ENCODE measurements at regions not wholly inside any gene's neighbourhood (a gene's known extent, or its start where the extent isn't known, plus 50 kb on each side); places are given as distances from the start of the nearest gene placed in this dataset.

DNA sequence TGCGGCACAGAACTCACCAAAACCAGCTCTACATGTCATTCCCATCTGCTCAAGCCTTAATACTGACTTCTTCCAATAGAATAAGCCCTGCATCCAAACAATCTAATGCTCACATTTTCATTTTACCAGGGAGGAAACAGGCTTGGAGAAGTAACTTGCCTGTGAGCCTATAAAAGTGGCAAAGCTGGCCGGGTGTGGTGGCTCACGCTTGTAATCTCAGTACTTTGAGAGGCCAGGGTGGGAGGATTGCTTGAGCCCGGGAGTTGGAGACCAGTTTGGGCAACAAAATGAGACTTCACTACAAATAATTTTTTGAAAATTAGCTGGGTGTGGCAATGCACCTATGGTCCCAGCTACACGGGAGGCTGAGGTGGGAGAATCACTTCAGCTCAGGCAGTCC, 133.7 kb downstream of the LY86 start:
- H3K27me3 ChIP-seq (replicated peaks; ENCODE audit: control insufficient read depth, insufficient read depth, low read length): no peaks in the 10 kb centered on the region; the same call in 1 of the 2 replicates
- H3K36me3 ChIP-seq (ENCODE audit: control insufficient read depth, insufficient read depth, low read length): no peaks in the 10 kb centered on the region
- TF ChIP-seq, protein P1, sequence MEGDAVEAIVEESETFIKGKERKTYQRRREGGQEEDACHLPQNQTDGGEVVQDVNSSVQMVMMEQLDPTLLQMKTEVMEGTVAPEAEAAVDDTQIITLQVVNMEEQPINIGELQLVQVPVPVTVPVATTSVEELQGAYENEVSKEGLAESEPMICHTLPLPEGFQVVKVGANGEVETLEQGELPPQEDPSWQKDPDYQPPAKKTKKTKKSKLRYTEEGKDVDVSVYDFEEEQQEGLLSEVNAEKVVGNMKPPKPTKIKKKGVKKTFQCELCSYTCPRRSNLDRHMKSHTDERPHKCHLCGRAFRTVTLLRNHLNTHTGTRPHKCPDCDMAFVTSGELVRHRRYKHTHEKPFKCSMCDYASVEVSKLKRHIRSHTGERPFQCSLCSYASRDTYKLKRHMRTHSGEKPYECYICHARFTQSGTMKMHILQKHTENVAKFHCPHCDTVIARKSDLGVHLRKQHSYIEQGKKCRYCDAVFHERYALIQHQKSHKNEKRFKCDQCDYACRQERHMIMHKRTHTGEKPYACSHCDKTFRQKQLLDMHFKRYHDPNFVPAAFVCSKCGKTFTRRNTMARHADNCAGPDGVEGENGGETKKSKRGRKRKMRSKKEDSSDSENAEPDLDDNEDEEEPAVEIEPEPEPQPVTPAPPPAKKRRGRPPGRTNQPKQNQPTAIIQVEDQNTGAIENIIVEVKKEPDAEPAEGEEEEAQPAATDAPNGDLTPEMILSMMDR (IDR thresholded peaks at IDR 0.05; ENCODE audit: insufficient read depth, low read length, poor library complexity, severe bottlenecking): no peak
- H3K4me3 ChIP-seq (replicated peaks; ENCODE audit: low read depth, low read length): no peak overlapping the region
- no peak for DNase-seq (ENCODE audit: extremely low read depth, insufficient read length)

DNA sequence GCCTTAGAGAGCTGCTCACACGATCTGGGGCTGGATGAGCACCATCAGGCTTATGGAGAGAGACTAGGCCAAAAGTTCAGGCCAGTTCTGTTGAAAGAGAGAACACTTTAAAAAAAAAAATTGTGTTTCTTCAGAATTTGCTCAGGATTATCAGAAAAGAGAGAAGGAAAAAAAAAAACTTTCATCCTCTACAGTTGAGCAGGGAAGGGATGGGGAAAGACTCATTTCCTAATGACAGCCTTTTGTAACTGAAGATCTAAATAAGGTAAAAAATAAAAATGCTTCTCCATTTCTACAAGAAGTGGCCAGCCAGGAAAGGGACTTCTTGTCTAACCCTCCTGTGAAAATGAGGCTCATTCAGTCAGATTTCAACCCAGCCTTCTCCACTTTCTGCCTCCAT, 134.8 kb downstream of the LY86 start:
- TF ChIP-seq, protein P1 (IDR thresholded peaks at IDR 0.05; ENCODE audit: insufficient read depth, low read length, poor library complexity, severe bottlenecking): no peak
- H3K36me3 ChIP-seq (ENCODE audit: control insufficient read depth, insufficient read depth, low read length): no peaks in the 10 kb centered on the region
- no peak overlapping the region for H3K4me3 ChIP-seq (replicated peaks; ENCODE audit: low read depth, low read length)
- DNase-seq (ENCODE audit: extremely low read depth, insufficient read length): no peak
- no peaks in the 10 kb centered on the region; the same call in 1 of the 2 replicates for H3K27me3 ChIP-seq (replicated peaks; ENCODE audit: control insufficient read depth, insufficient read depth, low read length)

DNA sequence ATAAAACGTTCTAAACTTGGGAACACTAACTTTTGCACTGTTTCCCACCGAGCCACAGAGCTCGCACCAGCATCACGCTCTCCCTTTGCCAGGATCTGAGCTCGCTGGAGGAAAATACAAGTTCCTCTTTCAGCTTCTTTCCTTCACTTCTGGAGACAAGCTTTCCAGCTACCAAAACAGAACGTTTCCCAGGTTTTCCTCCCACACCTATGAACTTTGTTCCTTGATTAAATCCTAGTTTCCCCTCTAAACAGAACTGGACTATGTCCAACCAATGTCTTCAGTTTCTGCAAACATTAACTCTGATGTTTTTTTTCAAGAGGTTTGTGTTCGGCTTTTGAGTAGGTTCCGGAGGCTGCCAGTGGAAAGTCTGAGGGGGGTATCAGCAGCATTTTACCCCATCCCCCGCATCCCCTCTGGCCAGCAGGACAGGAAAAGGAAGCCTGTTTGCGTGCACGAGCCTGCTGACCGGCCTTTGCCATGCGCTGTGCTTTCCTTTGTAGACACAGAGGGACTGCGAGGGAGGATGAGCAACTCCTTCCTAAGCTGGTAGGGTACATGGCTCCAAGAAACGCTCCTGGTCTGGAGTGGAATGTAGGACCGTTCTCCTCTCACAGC, 135.5 kb downstream of the LY86 start:
- no peak overlapping the region for H3K4me3 ChIP-seq (replicated peaks; ENCODE audit: low read depth, low read length)
- TF ChIP-seq, protein P1 (IDR thresholded peaks at IDR 0.05; ENCODE audit: insufficient read depth, low read length, poor library complexity, severe bottlenecking): no peak

DNA sequence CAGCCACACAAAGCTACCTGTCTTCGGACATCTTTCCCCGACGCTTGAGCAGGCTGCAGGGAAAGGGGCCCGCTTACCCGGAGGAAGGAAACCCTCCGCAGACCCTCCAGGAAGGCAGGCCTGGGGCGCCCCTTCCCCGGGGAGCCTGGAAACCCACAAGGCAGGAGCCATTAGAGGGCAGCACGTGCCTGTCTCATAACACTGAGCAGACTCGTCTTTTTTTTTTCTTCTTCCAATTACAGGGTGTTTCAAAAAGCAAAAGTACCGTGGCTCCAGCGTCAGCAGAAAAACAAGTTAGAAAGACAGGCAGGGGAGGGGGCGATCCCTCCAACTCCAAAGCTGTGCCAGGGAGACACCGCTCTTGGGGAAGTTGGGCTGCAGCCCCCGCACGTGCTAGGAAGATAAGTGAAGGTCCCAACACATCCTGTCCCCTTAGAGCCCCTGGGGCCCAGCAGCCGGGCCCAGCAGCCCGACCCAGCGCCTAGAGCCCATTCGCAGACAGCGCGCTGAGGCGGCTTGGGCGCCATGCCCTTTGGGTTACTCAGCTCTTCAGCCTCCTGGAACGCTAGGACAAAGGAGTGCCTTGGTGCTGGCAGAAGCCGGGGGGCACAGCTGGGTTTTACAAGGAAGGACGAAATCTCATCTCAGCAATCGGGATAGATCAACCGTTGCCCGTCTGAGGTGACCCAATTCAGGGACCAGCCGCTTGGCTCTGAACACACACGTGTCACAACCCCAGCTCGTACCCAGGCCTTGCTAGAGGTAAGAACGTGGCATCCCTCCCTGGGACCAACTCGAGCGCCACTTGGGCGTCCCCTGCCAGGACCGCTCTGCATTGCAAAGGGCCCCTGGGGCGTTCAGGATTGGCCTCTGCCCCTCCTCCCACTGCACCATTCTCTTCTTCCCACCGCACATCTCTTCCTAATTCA, 136.3 kb downstream of the LY86 start:
- H3K27me3 ChIP-seq (replicated peaks; ENCODE audit: control insufficient read depth, insufficient read depth, low read length): no peaks in the 10 kb centered on the region; the same call in 1 of the 2 replicates
- TF ChIP-seq, protein P1 (IDR thresholded peaks at IDR 0.05; ENCODE audit: insufficient read depth, low read length, poor library complexity, severe bottlenecking): peak; percentile 74

More for the DNA sequence above, 135.5 kb downstream of the LY86 start:
- no peaks in the 10 kb centered on the region; the same call in 1 of the 2 replicates for H3K27me3 ChIP-seq (replicated peaks; ENCODE audit: control insufficient read depth, insufficient read depth, low read length)
- H3K36me3 ChIP-seq (ENCODE audit: control insufficient read depth, insufficient read depth, low read length): no peaks in the 10 kb centered on the region
- no peak for DNase-seq (ENCODE audit: extremely low read depth, insufficient read length)

DNA sequence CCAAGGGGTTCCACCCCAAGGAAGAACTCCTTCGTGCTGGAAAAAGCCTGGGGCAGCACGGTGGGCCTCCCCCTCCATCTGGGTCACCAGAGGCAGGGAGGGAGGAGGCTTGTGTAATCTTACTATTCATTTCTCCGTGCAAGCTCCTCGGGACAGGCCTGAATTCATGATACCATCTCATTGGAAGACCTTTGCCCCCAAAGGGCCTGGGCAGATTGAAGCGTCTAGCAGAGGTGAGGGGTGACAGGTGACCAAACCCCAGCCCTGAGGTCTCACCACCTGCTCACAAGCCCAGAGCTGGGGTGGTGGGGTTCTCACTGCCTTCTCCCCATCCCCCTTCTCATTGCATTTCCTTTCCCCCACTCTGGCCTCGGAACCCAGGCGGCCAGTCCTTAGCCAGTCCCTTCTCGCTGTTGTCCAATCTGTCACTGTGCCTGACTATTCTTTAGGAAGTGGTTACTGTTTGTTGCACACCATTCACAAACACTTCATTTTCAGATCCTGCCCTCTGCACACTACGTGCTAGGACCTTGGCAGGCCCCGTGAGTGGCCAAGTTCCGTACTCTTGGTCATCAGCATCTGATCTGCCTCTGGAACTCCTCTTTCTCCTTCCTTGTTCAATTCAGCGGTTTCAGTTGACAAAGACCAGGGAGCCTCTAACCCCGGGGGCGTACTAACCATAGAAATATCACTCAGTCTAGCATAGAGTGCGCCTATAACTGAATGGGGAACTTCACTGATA, 137.1 kb downstream of the LY86 start:
- TF ChIP-seq, protein P1 (IDR thresholded peaks at IDR 0.05; ENCODE audit: insufficient read depth, low read length, poor library complexity, severe bottlenecking): no peak
- no peak for DNase-seq (ENCODE audit: extremely low read depth, insufficient read length)
- no peaks in the 10 kb centered on the region; the same call in 1 of the 2 replicates for H3K27me3 ChIP-seq (replicated peaks; ENCODE audit: control insufficient read depth, insufficient read depth, low read length)
- no peaks in the 10 kb centered on the region for H3K36me3 ChIP-seq (ENCODE audit: control insufficient read depth, insufficient read depth, low read length)
- no peak overlapping the region for H3K4me3 ChIP-seq (replicated peaks; ENCODE audit: low read depth, low read length)

More for the DNA sequence above, 136.3 kb downstream of the LY86 start:
- Histone ChIP-seq H3K4me3 (replicated peaks; ENCODE audit: low read depth, low read length) (peak overlapping the region; percentile 38), H3K36me3 (ENCODE audit: control insufficient read depth, insufficient read depth, low read length) (no peaks in the 10 kb centered on the region)
- DNase-seq (ENCODE audit: extremely low read depth, insufficient read length): peak; percentile 36
